IPS-18a (cell line): ENCODE measurements at regions not wholly inside any gene's neighbourhood (a gene's known extent, or its start where the extent isn't known, plus 50 kb on each side); places are given as distances from the start of the nearest gene placed in this dataset.

Experiments used
- H3K27ac ChIP-seq: one replicate; pipeline ENCODE4 v1.5.1; 2013; ENCODE audit warnings: low read length
- H3K27me3 ChIP-seq: one replicate; pipeline ENCODE4 v1.6.1; 2013; ENCODE audit warnings: mild to moderate bottlenecking, low read length; ENCODE audit not compliant: control insufficient read depth, insufficient read depth
- H3K36me3 ChIP-seq: one replicate; pipeline ENCODE4 v1.6.1; 2013; ENCODE audit warnings: low read depth, low read length; ENCODE audit not compliant: control insufficient read depth
- H3K4me1 ChIP-seq: one replicate; pipeline ENCODE4 v1.6.1; 2013; ENCODE audit warnings: low read depth, low read length; ENCODE audit not compliant: control insufficient read depth
- H3K4me3 ChIP-seq: one replicate; pipeline ENCODE4 v1.5.1; 2013; ENCODE audit warnings: low read length
- H3K9ac ChIP-seq: one replicate; pipeline ENCODE4 v1.6.1; 2013; ENCODE audit warnings: mild to moderate bottlenecking, low read length, moderate library complexity
- H3K9me3 ChIP-seq: one replicate; pipeline ENCODE4 v1.6.1; 2013; ENCODE audit warnings: low read depth, low read length; ENCODE audit not compliant: control insufficient read depth

- H3K27ac ChIP-seq, result no peak overlapping the region
- no peaks in the 10 kb centered on the region for H3K4me1 ChIP-seq
- no peaks in the 10 kb centered on the region for H3K27me3 ChIP-seq
- peaks cover 86% of the 10 kb centered on the region for H3K36me3 ChIP-seq
- H3K4me3 ChIP-seq, result no peak overlapping the region
- H3K9me3 ChIP-seq, result no peaks in the 10 kb centered on the region
- no peak overlapping the region for H3K9ac ChIP-seq
These were observed 129.3 kb downstream of the PTPRS start for GRCh38 chr19:5211217-5211822.

- Histone ChIP-seq H3K36me3 (peaks cover 79% of the 10 kb centered on the region), H3K4me1 (no peaks in the 10 kb centered on the region), H3K4me3 (no peak overlapping the region), H3K9ac (no peak overlapping the region), H3K27me3 (no peaks in the 10 kb centered on the region), H3K9me3 (no peaks in the 10 kb centered on the region), H3K27ac (no peak overlapping the region)
These were observed 130.1 kb downstream of the PTPRS start for GRCh38 chr19:5210556-5210955.

- Histone ChIP-seq H3K4me1 (no peaks in the 10 kb centered on the region), H3K27ac (no peak overlapping the region), H3K9ac (no peak overlapping the region), H3K4me3 (no peak overlapping the region), H3K9me3 (no peaks in the 10 kb centered on the region), H3K36me3 (peaks cover 57% of the 10 kb centered on the region), H3K27me3 (no peaks in the 10 kb centered on the region)
These were observed 132.8 kb downstream of the PTPRS start for GRCh38 chr19:5207806-5208205.

GRCh38 chr19:5206751-5207075 lies 133.9 kb downstream of the PTPRS start:
- no peaks in the 10 kb centered on the region for H3K27me3 ChIP-seq
- peaks cover 50% of the 10 kb centered on the region for H3K36me3 ChIP-seq
- no peak overlapping the region for H3K9ac ChIP-seq
- H3K9me3 ChIP-seq, result no peaks in the 10 kb centered on the region
- H3K4me3 ChIP-seq, result no peak overlapping the region
- H3K27ac ChIP-seq, result no peak overlapping the region
- H3K4me1 ChIP-seq, result no peaks in the 10 kb centered on the region

GRCh38 chr19:5205937-5206750 lies 134.5 kb downstream of the PTPRS start:
- Histone ChIP-seq H3K36me3 (peaks cover 45% of the 10 kb centered on the region), H3K4me3 (no peak overlapping the region), H3K4me1 (no peaks in the 10 kb centered on the region), H3K27me3 (no peaks in the 10 kb centered on the region), H3K9me3 (no peaks in the 10 kb centered on the region), H3K27ac (no peak overlapping the region), H3K9ac (no peak overlapping the region)

- H3K9ac ChIP-seq, result no peak overlapping the region
- H3K27me3 ChIP-seq, result no peaks in the 10 kb centered on the region
- H3K4me1 ChIP-seq, result no peaks in the 10 kb centered on the region
- H3K4me3 ChIP-seq, result no peak overlapping the region
- no peaks in the 10 kb centered on the region for H3K9me3 ChIP-seq
- peaks cover 37% of the 10 kb centered on the region for H3K36me3 ChIP-seq
- no peak overlapping the region for H3K27ac ChIP-seq
These were observed 135.2 kb downstream of the PTPRS start for GRCh38 chr19:5205381-5205780.

GRCh38 chr19:5204212-5204611 lies 136.4 kb downstream of the PTPRS start:
- no peaks in the 10 kb centered on the region for H3K4me1 ChIP-seq
- H3K4me3 ChIP-seq, result no peak overlapping the region
- H3K27me3 ChIP-seq, result no peaks in the 10 kb centered on the region
- H3K9ac ChIP-seq, result no peak overlapping the region
- H3K9me3 ChIP-seq, result no peaks in the 10 kb centered on the region
- peaks cover 25% of the 10 kb centered on the region for H3K36me3 ChIP-seq
- no peak overlapping the region for H3K27ac ChIP-seq
